Psoas muscle (tissue), 7 donors: ENCODE measurements at regions not wholly inside any gene's neighbourhood (a gene's known extent, or its start where the extent isn't known, plus 50 kb on each side); places are given as distances from the start of the nearest gene placed in this dataset.

Experiments used
- ATAC-seq, 4 donors: fragments of 200-7000 bp; cut with Tn5 transposase; one replicate each; pipeline ENCODE4 v1.9.1; 2020; ENCODE audit warnings: moderate library complexity in 3 of 4, mild to moderate bottlenecking in 2 of 4
- DNase-seq, 2 donors: peaks; one replicate each; pipeline ENCODE4 v3.0.0-alpha.2; 2020
- H3K27ac ChIP-seq: fragments of 200-600 bp; one replicate; pipeline ENCODE4 v1.8.0; 2022
- H3K27me3 ChIP-seq, 3 donors: fragments of 200-600 bp in 1 of 3; one replicate each; pipeline versions ENCODE4 v1.6.1 to v1.8.0; 2013 to 2022; ENCODE audit warnings: low read length in 2 of 3, mild to moderate bottlenecking in 2 of 3, moderate library complexity in 1 of 3; ENCODE audit not compliant: insufficient read depth in 3 of 3
- H3K36me3 ChIP-seq, 2 donors: fragments of 200-600 bp in 1 of 2; one replicate each; pipeline versions ENCODE4 v1.6.1 to v1.8.0; 2013 to 2022; ENCODE audit warnings: low read depth in 1 of 2, mild to moderate bottlenecking in 1 of 2, moderate library complexity in 1 of 2; ENCODE audit not compliant: insufficient read depth in 1 of 2
- H3K4me1 ChIP-seq: fragments of 200-600 bp; one replicate; pipeline ENCODE4 v1.8.0; 2022
- H3K4me3 ChIP-seq: fragments of 200-600 bp; one replicate; pipeline ENCODE4 v1.8.0; 2022; ENCODE audit warnings: mild to moderate bottlenecking
- H3K9me3 ChIP-seq: fragments of 200-600 bp; one replicate; pipeline ENCODE4 v1.8.0; 2022
- CTCF ChIP-seq: fragments of 200-600 bp; IDR thresholded peaks from one replicate; pipeline ENCODE4 v1.8.0; 2022; ENCODE audit warnings: antibody characterized with exemption
- WGBS, 3 donors: extraction: QIAGEN DNeasy Blood & Tissue Kit; methylation state at CpG; one replicate each; pipeline versions ENCODE4 v1.1.6 to v1.1.7; 2013; 5-methylcytosine and 5-hydroxymethylcytosine counted together
- intact Hi-C, 2 donors: fragments of 100-400 bp; cut with DNase I; formaldehyde crosslinking; loops; one replicate each; pipeline versions ENCODE4 v1.11.0 to v1.14.2; 2022
- donor health status: healthy with polysubstance abuse.
- donor health status: DM: no; HTN: no; CAD: no; lungs with moderate emphysema.
- donor health status: Bipolar disorder and iron deficiency.
- donor health status: healthy.
- donor health status: DM: yes; HTN: yes; CAD: no.
- donor health status: DM: no; HTN: no; CAD: no.
- donor health status: DM: yes; HTN: yes; CAD: no.

DNA sequence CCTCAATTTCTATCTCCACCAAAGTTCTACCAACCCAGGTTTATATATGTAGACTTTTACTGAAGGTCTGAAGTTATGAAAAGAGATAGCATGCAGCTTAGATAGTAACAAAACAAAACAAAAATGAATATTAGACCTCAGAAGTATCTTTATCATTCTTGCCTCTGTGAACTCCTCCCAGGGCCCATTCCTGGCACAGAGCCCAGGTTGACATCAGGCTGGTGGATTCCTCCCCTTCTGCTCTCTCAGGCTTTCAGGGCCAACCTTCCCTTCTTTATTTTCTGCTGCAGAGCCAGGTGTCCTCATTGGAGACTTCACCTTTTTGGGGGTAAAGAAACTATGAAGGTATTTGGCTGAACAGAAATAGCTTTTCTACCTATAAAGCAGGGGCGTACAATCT is 112.8 kb upstream of the PITX2 start:
- Histone ChIP-seq H3K4me3 (no peak overlapping the region), H3K27me3 (no peaks in the 10 kb centered on the region), H3K27ac (no peak overlapping the region), H3K36me3 (no peaks in the 10 kb centered on the region), H3K9me3 (no peaks in the 10 kb centered on the region), H3K4me1 (no peaks in the 10 kb centered on the region)
- WGBS, 3 donors: 96 to 100% (median 97%) methylated on average over 1 of the region's 1 CpG
- intact Hi-C loops: no loop called here
- ATAC-seq (no peak), DNase-seq (peak in 1 of 2 donors; percentile 45)
- no peak for TF ChIP-seq CTCF

GRCh38 chr4:110737931-110738330 is 115.1 kb upstream of the PITX2 start:
- intact Hi-C loops: no loop called here
- 87 to 90% (median 87%) methylated on average over 3 of the region's 3 CpGs for WGBS, 3 donors
- ATAC-seq: no peak

GRCh38 chr4:110742143-110742542 is 119.3 kb upstream of the PITX2 start:
- Histone ChIP-seq H3K9me3 (no peaks in the 10 kb centered on the region), H3K36me3 (no peaks in the 10 kb centered on the region), H3K27ac (no peak overlapping the region), H3K27me3 (no peaks in the 10 kb centered on the region), H3K4me3 (no peak overlapping the region), H3K4me1 (no peaks in the 10 kb centered on the region)
- intact Hi-C loops: no loop called here
- ATAC-seq (no peak), DNase-seq (no peak)
- no peak for TF ChIP-seq CTCF

More at GRCh38 chr4:110737931-110738330, 115.1 kb upstream of the PITX2 start:
- no peaks in the 10 kb centered on the region for H3K9me3 ChIP-seq
- H3K4me1 ChIP-seq: no peaks in the 10 kb centered on the region
- no peak for DNase-seq
- no peak overlapping the region for H3K4me3 ChIP-seq
- H3K36me3 ChIP-seq: no peaks in the 10 kb centered on the region
- no peak for TF ChIP-seq CTCF
- no peak overlapping the region for H3K27ac ChIP-seq
- no peaks in the 10 kb centered on the region for H3K27me3 ChIP-seq

DNA sequence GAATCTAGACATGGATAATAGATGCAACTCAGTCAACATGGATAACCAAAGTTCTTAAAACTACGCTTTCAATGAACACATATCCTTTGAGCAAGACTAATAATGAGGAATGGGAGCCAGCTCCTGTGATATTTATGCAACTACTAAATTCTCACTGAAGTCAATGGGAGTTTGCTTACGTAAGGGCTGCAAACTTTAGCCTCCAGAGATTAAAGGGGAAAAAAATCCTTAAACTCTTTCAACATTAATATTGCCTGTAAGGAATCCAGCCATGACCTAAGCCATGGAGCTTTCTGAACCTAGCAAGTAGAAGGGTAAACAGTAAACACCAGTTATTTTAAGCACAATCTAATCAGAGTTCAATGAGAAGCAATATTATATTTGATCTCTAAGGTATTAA is 125.2 kb upstream of the PITX2 start:
- DNase-seq (no peak), ATAC-seq (no peak)
- Histone ChIP-seq H3K4me3 (no peak overlapping the region), H3K9me3 (no peaks in the 10 kb centered on the region), H3K36me3 (no peaks in the 10 kb centered on the region), H3K27ac (no peak overlapping the region), H3K4me1 (peaks cover 3% of the 10 kb centered on the region), H3K27me3 (no peaks in the 10 kb centered on the region)
- TF ChIP-seq CTCF: no peak
- WGBS, 3 donors: 83 to 86% (median 85%) methylated on average over 2 of the region's 2 CpGs
- intact Hi-C loops: no loop called here

- H3K27ac ChIP-seq: no peak overlapping the region
- TF ChIP-seq CTCF: no peak
- no peaks in the 10 kb centered on the region for H3K9me3 ChIP-seq
- H3K4me1 ChIP-seq: peaks cover 3% of the 10 kb centered on the region
- DNase-seq: no peak
- ATAC-seq: no peak
- H3K27me3 ChIP-seq: no peaks in the 10 kb centered on the region
- H3K36me3 ChIP-seq: no peaks in the 10 kb centered on the region
- WGBS, 3 donors: 93 to 95% (median 93%) methylated on average over 3 of the region's 3 CpGs
- intact Hi-C loops: no loop called here
- no peak overlapping the region for H3K4me3 ChIP-seq
Measured at GRCh38 chr4:110751183-110751582, 128.3 kb upstream of the PITX2 start.
